Activated CD8-positive, alpha-beta memory T cell treated with anti-CD3 and anti-CD28 coated beads, Interleukin-2, amount 10 ng/mL, durations not matched to agents 7 days and 5 days (primary cell): ENCODE measurements at regions not wholly inside any gene's neighbourhood (a gene's known extent, or its start where the extent isn't known, plus 50 kb on each side); places are given as distances from the start of the nearest gene placed in this dataset.

Experiments
- ATAC-seq: fragments of 150-1000 bp; cut with Tn5 transposase; one replicate; pipeline ENCODE4 v1.10.0; 2021; ENCODE audit warnings: moderate library complexity
- CTCF ChIA-PET: fragments of 350-600 bp; sonication (Branson Sonifier 250); formaldehyde crosslinking; loops from one replicate; lab custom pipeline; 2021; ENCODE audit warnings: antibody characterized with exemption; lab: Charles Lee
- DNase-seq: peaks from one replicate; pipeline ENCODE4 v3.0.0-alpha.2; 2020
- H3K27ac Mint-ChIP-seq: one replicate; pipeline ENCODE4 v1.8.0; 2021; ENCODE audit warnings: mild to moderate bottlenecking, mixed read lengths
- H3K27me3 Mint-ChIP-seq: one replicate; pipeline ENCODE4 v1.8.0; 2021; ENCODE audit warnings: mixed read lengths
- H3K36me3 Mint-ChIP-seq: one replicate; pipeline ENCODE4 v1.8.0; 2021; ENCODE audit warnings: mild to moderate bottlenecking, mixed read lengths
- H3K4me1 Mint-ChIP-seq: one replicate; pipeline ENCODE4 v1.8.0; 2021; ENCODE audit warnings: mixed read lengths
- H3K4me3 Mint-ChIP-seq: one replicate; pipeline ENCODE4 v1.8.0; 2021; ENCODE audit warnings: mild to moderate bottlenecking, moderate library complexity, mixed read lengths
- H3K9me3 Mint-ChIP-seq: one replicate; pipeline ENCODE4 v1.8.0; 2022; ENCODE audit warnings: low read depth, mixed read lengths

DNA sequence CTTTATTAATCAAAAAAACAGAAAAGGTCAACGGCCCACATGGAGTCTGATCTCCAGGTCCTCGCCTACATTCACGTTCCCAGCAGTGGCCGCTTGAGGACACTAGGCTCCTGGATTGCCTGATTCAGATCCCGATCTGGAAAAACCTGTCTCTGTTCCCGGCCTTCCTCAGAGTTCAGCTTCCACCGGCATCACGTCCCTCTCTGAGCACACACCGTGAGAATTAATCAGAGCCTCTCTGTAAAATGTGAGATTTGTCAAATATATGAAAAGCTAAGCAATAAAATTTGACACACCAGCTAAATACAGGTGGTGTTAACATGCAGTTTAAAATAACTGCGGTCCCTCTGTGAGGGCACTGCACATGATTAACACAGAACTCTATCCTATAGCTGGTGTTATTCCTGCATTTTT, 122.8 kb upstream of the COL21A1 start:
- no peaks in the 10 kb centered on the region for H3K4me1 Mint-ChIP-seq
- no peaks in the 10 kb centered on the region for H3K9me3 Mint-ChIP-seq
- DNase-seq = no peak
- peaks cover 6% of the 10 kb centered on the region for H3K27me3 Mint-ChIP-seq
- no peak overlapping the region for H3K27ac Mint-ChIP-seq
- CTCF ChIA-PET = no interaction called here
- no peak overlapping the region for H3K4me3 Mint-ChIP-seq
- H3K36me3 Mint-ChIP-seq = no peaks in the 10 kb centered on the region
- ATAC-seq = no peak

DNA sequence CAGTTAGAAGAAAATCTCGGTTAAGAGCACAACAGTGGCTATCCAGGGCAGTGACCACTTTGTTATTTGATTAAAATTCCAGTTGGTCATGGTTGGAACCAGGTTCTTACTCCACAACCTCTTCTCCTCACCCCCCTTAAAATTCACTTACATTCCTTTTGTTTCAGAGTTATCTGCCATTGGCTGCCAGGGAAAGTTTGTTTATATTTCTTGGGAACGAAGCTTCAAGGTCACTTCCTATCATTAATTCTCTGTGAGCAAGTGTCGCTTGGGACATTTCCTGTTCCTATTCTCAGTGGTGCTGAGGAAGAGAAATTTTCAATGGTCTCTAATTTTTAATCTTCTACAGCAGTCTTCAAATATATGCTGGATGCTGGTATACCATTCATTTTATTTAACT, 121.1 kb upstream of the COL21A1 start:
- H3K9me3 Mint-ChIP-seq = no peaks in the 10 kb centered on the region
- H3K4me1 Mint-ChIP-seq = no peaks in the 10 kb centered on the region
- H3K36me3 Mint-ChIP-seq = no peaks in the 10 kb centered on the region
- no peak overlapping the region for H3K4me3 Mint-ChIP-seq
- CTCF ChIA-PET = no interaction called here
- no peak overlapping the region for H3K27ac Mint-ChIP-seq
- ATAC-seq (no peak), DNase-seq (no peak)
- H3K27me3 Mint-ChIP-seq = peaks cover 6% of the 10 kb centered on the region

DNA sequence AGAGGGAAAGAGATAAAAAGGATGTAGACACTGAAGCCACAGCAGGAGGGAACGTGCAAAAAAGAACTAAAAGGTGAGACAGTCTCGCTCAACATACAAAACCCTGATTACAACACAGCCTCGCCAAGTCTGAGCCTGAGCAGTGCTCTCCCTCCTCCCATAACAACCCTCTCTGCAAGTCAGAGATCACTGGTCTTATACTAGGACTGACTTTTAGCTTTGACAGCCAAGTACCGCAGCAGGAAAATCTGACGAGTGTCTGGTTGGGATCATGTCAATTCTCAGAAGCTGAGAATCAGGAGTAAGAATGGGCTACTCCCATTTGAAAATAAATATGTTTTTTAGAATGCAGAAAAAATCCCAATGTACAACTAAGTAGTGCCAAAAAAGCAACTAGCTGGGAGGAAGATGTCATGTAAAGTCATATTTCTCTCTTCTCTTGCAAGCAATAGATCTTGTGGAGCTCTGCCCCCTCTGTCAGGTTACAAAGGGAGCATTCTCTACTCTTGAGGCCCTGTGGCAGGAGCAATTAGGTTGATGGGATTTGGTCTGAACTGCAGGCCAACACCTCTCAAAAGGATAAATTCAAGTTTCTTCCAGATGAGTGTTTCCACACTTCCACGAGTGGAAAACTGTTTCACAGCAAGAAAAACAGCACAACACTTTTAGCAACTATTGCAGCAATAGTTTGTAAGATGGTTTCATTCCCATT, 118.9 kb upstream of the COL21A1 start:
- no peak for DNase-seq
- no peak for ATAC-seq
- no peaks in the 10 kb centered on the region for H3K36me3 Mint-ChIP-seq
- H3K9me3 Mint-ChIP-seq = no peaks in the 10 kb centered on the region
- no peak overlapping the region for H3K27ac Mint-ChIP-seq
- peaks cover 6% of the 10 kb centered on the region for H3K27me3 Mint-ChIP-seq
- H3K4me1 Mint-ChIP-seq = no peaks in the 10 kb centered on the region
- no peak overlapping the region for H3K4me3 Mint-ChIP-seq
- CTCF ChIA-PET = no interaction called here

DNA sequence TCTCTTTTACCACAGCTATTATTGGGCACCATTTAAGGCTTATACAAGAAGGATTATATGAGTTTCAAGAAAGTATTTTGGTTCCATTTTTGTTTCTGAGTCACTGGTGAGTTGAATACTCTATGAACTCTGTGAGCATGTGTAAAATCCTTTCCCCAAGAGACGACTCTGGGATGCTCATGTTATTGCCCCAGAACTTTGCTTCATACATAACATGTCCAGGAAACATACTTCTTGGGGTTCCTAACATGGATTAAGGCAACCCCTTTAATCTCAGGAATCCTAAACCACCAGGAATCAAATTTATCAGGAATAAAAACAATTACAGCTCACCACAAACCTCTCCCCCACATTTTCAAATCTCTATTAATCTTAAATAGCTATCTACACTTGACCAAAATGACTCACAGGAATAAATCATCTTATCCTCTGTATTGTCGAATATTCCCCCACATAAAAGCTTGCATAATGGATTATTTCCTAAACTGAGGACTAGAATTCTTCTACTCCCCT, 117.5 kb upstream of the COL21A1 start:
- ATAC-seq = no peak
- H3K27ac Mint-ChIP-seq = no peak overlapping the region
- CTCF ChIA-PET = interaction anchor here (0.9 kb wide), 1 partner anchor 228 kb away, joined by 3 read pairs; no protein-coding TSS in a partner anchor
- peaks cover 6% of the 10 kb centered on the region for H3K27me3 Mint-ChIP-seq
- H3K36me3 Mint-ChIP-seq = no peaks in the 10 kb centered on the region
- no peak for DNase-seq
- no peaks in the 10 kb centered on the region for H3K9me3 Mint-ChIP-seq
- H3K4me3 Mint-ChIP-seq = no peak overlapping the region
- H3K4me1 Mint-ChIP-seq = no peaks in the 10 kb centered on the region

DNA sequence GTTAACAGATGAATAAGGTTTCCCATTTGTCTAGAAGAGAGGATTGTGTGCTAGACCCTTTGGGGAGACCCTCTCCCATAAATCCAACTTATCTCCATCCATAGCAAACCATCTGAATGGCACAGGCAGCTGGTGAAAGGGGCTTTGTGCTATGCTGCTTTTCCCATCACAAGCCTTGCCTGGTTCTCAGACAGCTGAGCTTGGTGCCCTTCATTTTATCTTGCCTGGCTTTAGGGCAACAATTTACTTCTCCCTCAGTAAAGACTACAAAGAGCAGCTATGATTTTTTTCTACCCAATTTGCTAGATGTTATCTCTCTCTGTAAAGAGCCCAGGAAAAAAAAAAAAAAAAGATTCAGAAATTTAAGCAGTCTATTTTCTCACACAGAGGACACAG, 117.0 kb upstream of the COL21A1 start:
- ATAC-seq = no peak
- Mint-ChIP-seq H3K4me3 (no peak overlapping the region), H3K27ac (no peak overlapping the region), H3K27me3 (peaks cover 6% of the 10 kb centered on the region), H3K9me3 (no peaks in the 10 kb centered on the region), H3K36me3 (no peaks in the 10 kb centered on the region), H3K4me1 (no peaks in the 10 kb centered on the region)
- DNase-seq = no peak
- CTCF ChIA-PET = interaction anchor here (0.9 kb wide), 1 partner anchor 228 kb away, joined by 3 read pairs; no protein-coding TSS in a partner anchor

DNA sequence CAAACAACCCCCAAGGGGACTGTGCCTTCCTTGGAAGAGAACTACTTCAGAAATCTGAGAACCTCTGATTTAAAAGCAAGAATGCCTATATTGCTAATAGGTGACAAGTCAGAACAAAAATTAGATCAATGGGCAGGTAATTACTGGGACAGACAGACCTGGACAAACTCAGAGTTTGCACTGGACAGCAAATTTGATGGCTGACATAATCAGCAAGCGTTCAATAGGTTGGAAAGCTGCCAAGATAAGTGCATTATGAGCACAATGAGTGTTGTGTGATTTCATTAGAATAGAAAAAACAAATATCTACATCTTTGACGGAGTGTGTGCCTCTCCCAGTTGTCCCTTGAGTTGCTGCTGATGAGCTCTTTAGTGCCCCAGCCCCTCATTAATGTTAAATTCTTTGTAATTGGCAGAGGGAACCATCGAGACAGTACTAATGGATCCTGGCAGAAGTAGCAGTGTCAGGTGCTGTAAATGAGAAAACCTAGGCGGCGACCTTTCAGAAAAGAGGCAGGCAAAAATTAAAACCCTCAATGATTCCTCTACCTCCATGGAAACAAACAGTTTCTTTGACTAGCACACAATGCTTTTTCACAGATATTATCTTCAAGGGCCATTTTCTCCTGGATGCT, 116.5 kb upstream of the COL21A1 start:
- no peak overlapping the region for H3K27ac Mint-ChIP-seq
- H3K4me3 Mint-ChIP-seq = no peak overlapping the region
- peaks cover 6% of the 10 kb centered on the region for H3K27me3 Mint-ChIP-seq
- no peak for ATAC-seq
- no peaks in the 10 kb centered on the region for H3K36me3 Mint-ChIP-seq
- CTCF ChIA-PET = no interaction called here
- no peaks in the 10 kb centered on the region for H3K4me1 Mint-ChIP-seq
- DNase-seq = no peak
- no peaks in the 10 kb centered on the region for H3K9me3 Mint-ChIP-seq

DNA sequence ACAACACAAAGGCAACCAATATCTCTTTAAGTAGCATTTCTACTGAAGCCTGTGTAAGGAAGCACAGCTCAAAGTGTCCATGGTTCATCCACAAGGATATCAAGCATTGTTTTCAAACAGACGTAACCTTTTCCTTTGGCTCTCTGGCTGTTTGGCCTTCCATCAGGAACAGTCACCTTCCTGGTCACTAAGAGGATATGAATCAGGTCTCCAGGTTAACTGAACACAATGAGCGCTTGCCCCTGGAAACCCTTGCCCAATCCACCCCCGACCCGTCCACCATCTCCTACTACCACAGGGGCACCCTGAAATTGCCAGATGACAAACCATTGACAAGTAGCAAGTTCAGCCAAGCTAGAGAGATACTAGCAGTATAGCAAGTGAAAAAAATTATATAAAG, 114.4 kb upstream of the COL21A1 start:
- CTCF ChIA-PET = interaction anchor here (0.6 to 1.8 kb wide), 2 partner anchors 9 to 233 kb away, joined by 4 read pairs; no protein-coding TSS in a partner anchor
- Mint-ChIP-seq H3K36me3 (no peaks in the 10 kb centered on the region), H3K4me3 (no peak overlapping the region), H3K9me3 (no peaks in the 10 kb centered on the region), H3K4me1 (no peaks in the 10 kb centered on the region), H3K27me3 (peaks cover 6% of the 10 kb centered on the region), H3K27ac (no peak overlapping the region)
- no peak for DNase-seq
- no peak for ATAC-seq

DNA sequence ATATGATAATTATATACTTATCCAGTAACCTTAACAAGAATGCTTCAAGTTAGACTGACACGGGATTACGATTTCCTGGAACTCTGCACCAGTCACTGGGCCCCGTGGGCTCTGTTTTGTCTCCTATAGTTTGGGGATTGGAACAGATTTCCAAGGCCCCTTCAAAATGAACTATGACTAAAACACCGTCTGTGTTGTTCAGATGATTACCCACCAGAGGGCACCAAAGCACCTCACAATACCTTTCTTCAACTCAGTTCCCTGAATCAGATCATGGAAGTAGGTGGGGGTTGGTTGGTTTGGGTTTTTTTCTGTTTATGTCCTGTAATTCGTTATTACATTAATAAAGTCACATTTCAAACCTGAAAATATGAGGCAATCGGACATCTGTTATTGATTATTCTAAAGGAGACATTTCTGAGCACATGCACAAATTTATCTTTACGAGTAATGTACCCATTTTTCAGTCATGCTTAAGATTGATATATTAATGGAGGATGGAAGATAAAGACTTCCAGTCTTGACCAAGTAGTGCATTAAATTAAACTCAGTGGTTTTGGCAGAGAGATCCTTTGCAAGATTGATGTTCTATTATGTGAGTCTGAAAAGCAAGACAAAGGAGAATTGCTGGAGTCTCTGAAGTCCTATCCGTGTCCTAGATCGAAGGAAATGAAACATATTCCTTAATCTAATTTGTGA, 112.0 kb upstream of the COL21A1 start:
- peak; percentile 57 for ATAC-seq
- H3K9me3 Mint-ChIP-seq = no peaks in the 10 kb centered on the region
- H3K4me1 Mint-ChIP-seq = no peaks in the 10 kb centered on the region
- no peaks in the 10 kb centered on the region for H3K36me3 Mint-ChIP-seq
- H3K4me3 Mint-ChIP-seq = no peak overlapping the region
- DNase-seq = peak; percentile 65
- CTCF ChIA-PET = interaction anchor here (0.8 to 1.1 kb wide), 2 partner anchors 113 to 228 kb away, joined by 3 read pairs; no protein-coding TSS in a partner anchor
- H3K27ac Mint-ChIP-seq = no peak overlapping the region
- H3K27me3 Mint-ChIP-seq = peaks cover 4% of the 10 kb centered on the region

DNA sequence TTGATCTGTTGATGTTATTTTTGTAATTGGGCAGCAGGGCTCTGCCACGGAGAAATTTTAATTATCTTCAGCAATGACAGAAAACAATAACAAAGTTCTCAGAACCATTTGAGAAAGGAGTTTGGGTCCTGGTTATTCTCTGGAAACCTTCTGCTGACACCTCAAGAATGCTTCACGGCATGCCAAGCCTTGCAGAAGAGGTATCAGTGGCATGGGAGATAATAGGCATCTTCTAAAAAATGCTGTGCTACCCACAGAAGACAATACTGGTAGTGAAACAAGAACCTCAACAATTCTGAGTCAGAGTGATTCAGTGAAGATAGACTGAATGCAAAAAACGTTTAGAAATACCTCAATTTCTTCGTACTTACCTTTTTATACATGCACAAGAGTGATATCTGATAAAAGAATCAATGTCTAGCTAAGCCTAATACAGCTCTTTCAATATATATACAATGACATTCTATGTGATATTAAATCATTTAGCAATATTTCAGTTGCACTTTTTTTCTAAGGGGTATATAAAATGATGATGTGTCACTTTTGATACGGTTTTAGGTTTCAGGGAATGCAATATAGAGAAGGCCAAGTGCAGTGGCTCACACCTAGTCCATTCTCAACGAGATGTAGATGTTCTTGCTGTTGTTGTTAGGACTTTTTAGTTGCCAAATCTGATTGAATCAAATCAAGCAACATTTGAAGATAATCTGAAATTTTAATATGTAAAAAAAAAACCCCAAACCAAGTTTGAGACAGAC, 110.4 kb upstream of the COL21A1 start:
- CTCF ChIA-PET = interaction anchor here (1.1 to 1.3 kb wide), 2 partner anchors 230 to 237 kb away, joined by 3 to 7 read pairs; no protein-coding TSS in a partner anchor
- Mint-ChIP-seq H3K27ac (no peak overlapping the region), H3K9me3 (no peaks in the 10 kb centered on the region), H3K36me3 (no peaks in the 10 kb centered on the region), H3K27me3 (peaks cover 4% of the 10 kb centered on the region), H3K4me3 (no peak overlapping the region), H3K4me1 (no peaks in the 10 kb centered on the region)
- no peak for ATAC-seq
- DNase-seq = no peak

DNA sequence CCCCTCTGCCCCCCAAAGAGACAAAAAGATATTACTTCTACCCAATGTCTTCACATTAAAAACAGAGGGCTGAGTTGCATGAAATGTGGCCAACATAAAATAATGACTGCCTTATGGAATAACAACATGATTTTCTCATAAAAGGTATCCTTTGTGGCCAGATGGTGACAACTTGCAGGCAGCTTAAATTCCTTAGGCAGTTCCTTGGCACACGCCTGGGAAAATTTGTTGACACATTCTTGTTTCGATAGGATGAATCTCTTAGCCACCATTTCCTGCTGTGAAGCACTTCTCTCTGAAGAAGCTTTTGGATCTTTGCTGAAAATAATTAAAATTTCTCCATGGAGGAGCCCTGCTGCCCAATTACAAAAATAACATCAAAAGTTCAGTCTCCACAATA, 109.0 kb upstream of the COL21A1 start:
- Mint-ChIP-seq H3K9me3 (no peaks in the 10 kb centered on the region), H3K27ac (no peak overlapping the region), H3K27me3 (peaks cover 4% of the 10 kb centered on the region), H3K4me1 (no peaks in the 10 kb centered on the region), H3K4me3 (no peak overlapping the region), H3K36me3 (no peaks in the 10 kb centered on the region)
- CTCF ChIA-PET = interaction anchor here (1.5 kb wide), 1 partner anchor 214 kb away, joined by 3 read pairs; no protein-coding TSS in a partner anchor
- DNase-seq (no peak), ATAC-seq (no peak)

DNA sequence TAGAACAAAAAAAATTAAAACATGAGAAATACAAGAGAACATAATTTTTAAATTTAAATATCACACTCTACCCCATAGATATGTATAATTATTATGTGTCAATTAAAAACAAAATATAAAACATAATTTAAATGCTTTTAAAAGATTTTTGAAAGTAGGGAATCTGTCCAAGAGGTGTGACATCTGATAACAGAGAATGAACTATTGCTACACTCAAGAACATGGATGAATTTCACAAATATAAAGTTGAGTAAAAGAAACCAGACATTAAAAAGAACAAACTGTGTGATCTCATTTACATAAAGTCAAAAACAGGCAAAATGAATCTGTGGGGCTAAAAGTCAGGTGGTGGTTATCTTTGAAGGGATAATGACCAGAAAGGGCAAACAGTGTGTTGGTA, 106.5 kb upstream of the COL21A1 start:
- CTCF ChIA-PET = interaction anchor here (1.0 to 1.6 kb wide), 3 partner anchors 8 to 241 kb away, joined by 3 to 4 read pairs (median 4); no protein-coding TSS in a partner anchor

DNA sequence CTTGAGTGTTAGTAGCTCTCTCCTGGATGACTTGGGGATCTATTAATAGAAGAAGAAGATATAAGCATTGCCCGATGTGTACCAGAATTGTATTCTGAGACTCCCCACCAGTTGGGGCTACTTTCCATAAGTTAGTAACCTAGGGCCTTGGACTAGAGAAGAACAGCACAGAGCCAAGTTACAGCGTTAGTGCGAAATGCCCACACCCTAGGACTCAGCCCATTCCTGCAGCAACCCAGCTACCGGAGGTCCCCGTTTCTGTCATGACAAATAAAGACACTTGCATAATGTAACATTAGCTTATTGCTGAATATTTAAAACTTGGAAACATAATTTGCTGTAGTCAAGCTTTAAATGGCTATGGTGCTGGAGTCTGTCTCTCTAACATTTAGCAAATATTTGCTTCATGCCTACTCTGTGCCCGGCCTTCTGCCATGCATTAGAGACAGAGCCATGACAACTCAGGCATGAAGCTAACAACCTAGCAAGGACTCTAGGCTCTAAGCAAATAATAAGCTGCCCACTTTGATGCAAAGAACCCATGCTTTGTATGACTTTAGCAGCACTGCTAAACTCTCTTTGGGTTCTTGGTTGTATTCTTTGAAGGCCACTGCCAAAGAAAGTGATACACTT, 103.4 kb upstream of the COL21A1 start:
- H3K36me3 Mint-ChIP-seq = no peaks in the 10 kb centered on the region
- H3K9me3 Mint-ChIP-seq = no peaks in the 10 kb centered on the region
- CTCF ChIA-PET = interaction anchor here (0.6 kb wide), 1 partner anchor 299 kb away, joined by 3 read pairs; no protein-coding TSS in a partner anchor
- no peak overlapping the region for H3K4me3 Mint-ChIP-seq
- no peaks in the 10 kb centered on the region for H3K4me1 Mint-ChIP-seq
- no peak overlapping the region for H3K27ac Mint-ChIP-seq
- no peak for ATAC-seq
- H3K27me3 Mint-ChIP-seq = peaks cover 3% of the 10 kb centered on the region
- DNase-seq = no peak

More for the DNA sequence above, 106.5 kb upstream of the COL21A1 start:
- ATAC-seq = no peak
- no peaks in the 10 kb centered on the region for H3K4me1 Mint-ChIP-seq
- no peak for DNase-seq
- H3K36me3 Mint-ChIP-seq = no peaks in the 10 kb centered on the region
- H3K4me3 Mint-ChIP-seq = no peak overlapping the region
- no peak overlapping the region for H3K27ac Mint-ChIP-seq
- no peaks in the 10 kb centered on the region for H3K9me3 Mint-ChIP-seq
- H3K27me3 Mint-ChIP-seq = peaks cover 4% of the 10 kb centered on the region
